GM10266 (cell line): ENCODE measurements at regions not wholly inside any gene's neighbourhood (a gene's known extent, or its start where the extent isn't known, plus 50 kb on each side); places are given as distances from the start of the nearest gene placed in this dataset.
A peak's percentile ranks its signal among the peaks of the same experiment; 100 is the strongest.

ENCODE experiments used
- DNase-seq: peaks from one replicate; pipeline ENCODE4 v3.0.0; 2012; ENCODE audit errors: extremely low spot score
- CTCF ChIP-seq: IDR thresholded peaks from 2 replicates; pipeline ENCODE4 v1.5.1; 2012; ENCODE audit warnings: mild to moderate bottlenecking, low read depth; ENCODE audit not compliant: control insufficient read depth, insufficient read depth; ENCODE audit errors: missing control alignments

DNA sequence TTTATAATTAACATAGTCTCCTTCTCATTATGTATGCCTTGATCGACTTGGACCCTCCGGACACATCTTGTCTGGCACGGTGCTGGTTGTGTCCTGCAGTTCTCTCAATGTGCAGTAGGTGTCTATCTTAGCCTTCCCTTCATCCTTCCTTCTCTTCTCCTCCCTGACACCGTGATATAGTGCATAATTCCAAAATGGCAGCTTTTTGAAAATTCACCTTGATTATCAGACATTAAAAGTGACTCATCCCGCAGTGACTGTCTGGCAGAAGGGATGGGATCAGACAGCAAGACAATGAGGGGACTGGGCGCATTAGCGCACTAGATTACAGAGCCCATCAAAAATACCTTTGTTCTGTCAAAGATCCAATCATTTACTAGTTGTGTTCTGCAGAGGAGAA, 70.0 kb upstream of the PMFBP1 start:
- no peak for DNase-seq
- TF ChIP-seq CTCF, result peak; percentile 42

DNA sequence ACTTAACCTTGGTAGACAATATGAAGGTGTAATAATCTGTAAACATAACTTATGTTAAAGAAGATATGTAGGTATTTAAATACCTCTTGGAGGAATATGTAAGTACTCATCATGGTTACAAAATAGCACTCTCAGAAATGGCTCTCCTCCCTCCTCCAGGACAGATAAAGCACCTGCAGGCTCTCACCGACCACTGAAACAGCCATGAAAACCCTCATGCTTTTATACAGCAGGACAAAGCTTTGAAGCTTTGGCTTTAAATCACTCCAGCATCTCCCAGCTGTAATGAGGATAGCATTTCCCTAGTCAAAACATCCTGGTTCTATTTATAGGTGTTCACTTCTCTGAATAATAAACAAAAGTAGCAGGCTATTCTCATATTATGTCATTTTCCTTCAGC, 69.1 kb upstream of the PMFBP1 start:
- DNase-seq, result no peak
- no peak for TF ChIP-seq CTCF

DNA sequence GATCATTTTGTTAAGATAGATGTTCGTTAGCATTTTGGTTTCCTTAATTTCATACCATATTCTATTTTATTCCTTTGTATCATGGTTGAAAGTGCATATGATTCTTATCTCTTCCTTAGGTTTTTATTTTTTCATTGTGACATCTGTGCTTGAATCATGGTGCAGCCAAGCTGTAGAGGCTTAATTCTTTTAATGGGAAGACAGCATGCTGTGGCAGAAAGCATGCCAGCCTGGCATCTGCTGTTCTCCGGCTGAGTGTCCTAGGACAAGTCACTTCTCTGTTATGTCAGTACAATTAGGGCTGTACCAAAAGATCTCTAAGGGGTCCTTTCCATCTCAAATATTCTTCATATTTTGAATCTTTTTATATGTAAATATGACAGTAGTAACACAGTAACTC, 68.5 kb upstream of the PMFBP1 start:
- TF ChIP-seq CTCF, result no peak
- no peak for DNase-seq

DNA sequence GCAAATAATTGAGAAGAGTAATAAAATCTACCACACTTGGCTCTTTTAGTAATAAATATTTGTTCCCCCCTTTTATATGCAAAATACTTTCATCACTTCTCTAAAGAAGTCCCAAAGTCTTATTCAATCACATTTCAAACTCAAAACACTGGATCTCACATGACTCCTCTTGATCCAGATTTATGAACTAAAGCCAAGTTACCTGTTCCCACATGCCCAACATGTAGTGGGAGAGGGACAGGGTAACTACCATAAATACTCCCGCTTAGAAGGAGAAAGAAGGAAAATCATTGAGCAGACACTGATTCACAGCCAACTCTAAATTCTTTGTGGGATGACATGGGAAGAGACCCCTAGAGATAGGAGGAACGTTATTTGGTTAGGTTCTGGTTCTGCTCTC, 64.9 kb upstream of the PMFBP1 start:
- no peak for TF ChIP-seq CTCF
- DNase-seq, result no peak

GRCh38 chr16:72234387-72234786, 62.4 kb upstream of the PMFBP1 start:
- no peak for TF ChIP-seq CTCF
- no peak for DNase-seq

- TF ChIP-seq CTCF, result no peak
- DNase-seq, result no peak
Measured at GRCh38 chr16:72228014-72228413, 56.1 kb upstream of the PMFBP1 start.

DNA sequence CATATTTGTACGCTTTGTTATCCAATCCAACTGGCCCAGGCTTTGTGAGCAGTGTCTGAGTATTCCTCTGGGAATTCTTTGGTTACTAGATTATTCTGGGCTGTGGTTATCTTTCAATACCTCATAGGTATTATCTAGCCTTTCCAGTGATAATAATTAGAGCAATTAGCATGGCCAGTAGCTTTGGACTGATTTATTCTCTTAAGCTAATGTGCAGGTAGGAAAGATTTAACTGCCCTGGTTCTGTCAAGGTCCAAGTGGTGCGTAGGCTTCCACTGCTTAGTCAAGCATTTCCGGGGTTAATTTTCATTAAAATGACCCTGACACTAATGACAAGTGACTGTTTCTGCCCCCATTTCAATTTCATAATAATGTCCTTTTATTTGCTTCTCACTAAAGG, 54.2 kb upstream of the PMFBP1 start:
- DNase-seq, result no peak
- no peak for TF ChIP-seq CTCF
